Neural cell (in vitro differentiated cells): ENCODE measurements at regions not wholly inside any gene's neighbourhood (a gene's known extent, or its start where the extent isn't known, plus 50 kb on each side); places are given as distances from the start of the nearest gene placed in this dataset.

Source experiments
- CTCF ChIP-seq: fragments of 450-650 bp; IDR thresholded peaks from 2 replicates; pipeline ENCODE4 v1.5.1; 2014; ENCODE audit warnings: antibody characterized with exemption, mild to moderate bottlenecking, moderate library complexity; ENCODE audit not compliant: poor library complexity, severe bottlenecking
- EP300 ChIP-seq: fragments of 450-650 bp; conservative IDR thresholded peaks from 2 replicates; pipeline ENCODE4 v1.6.1; 2014; ENCODE audit warnings: antibody characterized with exemption, mild to moderate bottlenecking, moderate library complexity; ENCODE audit not compliant: poor library complexity, severe bottlenecking
- EZH2 ChIP-seq: fragments of 200-600, 300-800 bp; shearing (Covaris generic), sonication (generic); IDR thresholded peaks from 2 replicates; pipeline ENCODE4 v1.6.1; 2014; ENCODE audit warnings: antibody characterized with exemption, low read length, borderline replicate concordance, mild to moderate bottlenecking; ENCODE audit not compliant: insufficient read depth, poor library complexity, severe bottlenecking
- MXI1 ChIP-seq: fragments of 450-650 bp; conservative IDR thresholded peaks from 2 replicates; pipeline ENCODE4 v1.6.1; 2014; ENCODE audit warnings: antibody characterized with exemption, mild to moderate bottlenecking; ENCODE audit not compliant: poor library complexity, severe bottlenecking
- POLR2AphosphoS5 ChIP-seq: IDR thresholded peaks from 2 replicates; pipeline ENCODE4 v1.6.1; 2012
- RAD21 ChIP-seq: fragments of 450-650 bp; conservative IDR thresholded peaks from 2 replicates; pipeline ENCODE4 v1.6.1; 2014; ENCODE audit warnings: antibody characterized with exemption, mild to moderate bottlenecking, moderate library complexity
- REST ChIP-seq: IDR thresholded peaks from 2 replicates; pipeline ENCODE4 v1.6.1; 2012; ENCODE audit warnings: borderline replicate concordance
- SMC3 ChIP-seq: fragments of 450-650 bp; conservative IDR thresholded peaks from 2 replicates; pipeline ENCODE4 v1.6.1; 2014; ENCODE audit warnings: antibody characterized with exemption, mild to moderate bottlenecking, moderate library complexity; ENCODE audit not compliant: poor library complexity
- TAF1 ChIP-seq: IDR thresholded peaks from 2 replicates; pipeline ENCODE4 v1.6.1; 2012; ENCODE audit warnings: low read depth

- TF ChIP-seq RAD21 (peak; percentile 31), EZH2 (no peak), CTCF (no peak), MXI1 (no peak), POLR2AphosphoS5 (peak; percentile 72), EP300 (peak; percentile 53), TAF1 (no peak), REST (no peak), SMC3 (no peak)
Observed at GRCh38 chr1:17948594-17948993, 159.0 kb upstream of the IGSF21 start.
